ENCODE measurements at regions not wholly inside any gene's neighbourhood (a gene's known extent, or its start where the extent isn't known, plus 50 kb on each side); places are given as distances from the start of the nearest gene placed in this dataset.

- DNase-seq (ENCODE audit: low read depth, low spot score): no peak
- Histone ChIP-seq H3K9me3 (ENCODE audit: control insufficient read depth, low read depth, low read length) (no peaks in the 10 kb centered on the region), H3K4me3 (ENCODE audit: control insufficient read depth in 2 of 3, extremely low read depth in 1 of 3, insufficient read depth in 2 of 3, low read depth in 1 of 3, low read length in 3 of 3) (no peak overlapping the region), H3K27ac (ENCODE audit: control insufficient read depth, insufficient read depth, low read length) (no peak overlapping the region), H3K79me2 (ENCODE audit: control insufficient read depth, insufficient read depth, low read length) (no peaks in the 10 kb centered on the region), H3K27me3 (ENCODE audit: control insufficient read depth, extremely low read depth, insufficient read depth, low read length) (no peaks in the 10 kb centered on the region), H3K9ac (ENCODE audit: control insufficient read depth, extremely low read depth, insufficient read depth, low read length) (no peak overlapping the region), H3K9me1 (ENCODE audit: control insufficient read depth, extremely low read depth, insufficient read depth, low read length) (no peaks in the 10 kb centered on the region), H3K36me3 (ENCODE audit: control insufficient read depth in 2 of 2, extremely low read depth in 1 of 2, insufficient read depth in 2 of 2, low read length in 2 of 2) (no peaks in the 10 kb centered on the region), H3K4me1 (ENCODE audit: control insufficient read depth, extremely low read depth, insufficient read depth, low read length) (no peaks in the 10 kb centered on the region), H4K20me1 (ENCODE audit: control insufficient read depth, extremely low read depth, insufficient read depth, low read length) (no peaks in the 10 kb centered on the region), H2AFZ (ENCODE audit: control insufficient read depth, low read length) (peak overlapping the region; percentile 5), H3K4me2 (ENCODE audit: control insufficient read depth, extremely low read depth, insufficient read depth, low read depth, low read length) (no peak overlapping the region)
- dilution Hi-C loops (cut with MboI; ENCODE audit: extremely low pct_ligation_motif_present, low sequenced_read_pairs): no loop called here
- TF ChIP-seq CTCF (optimal IDR thresholded peaks at IDR 0.05 in 1 of 3, IDR thresholded peaks at IDR 0.05 in 1 of 3, conservative IDR thresholded peaks at IDR 0.05 in 1 of 3; ENCODE audit: extremely low read depth in 1 of 3, insufficient read depth in 2 of 3, low read length in 3 of 3): no peak
- TF ChIP-seq EZH2 (IDR thresholded peaks at IDR 0.05; ENCODE audit: low read length): no peak
- FAIRE-seq: no peak
Observed at GRCh38 chr4:81606801-81607501, 135.2 kb upstream of the RASGEF1B start.

GRCh38 chr4:81606166-81606565 is 134.5 kb upstream of the RASGEF1B start:
- no peaks in the 10 kb centered on the region for H4K20me1 ChIP-seq (ENCODE audit: control insufficient read depth, extremely low read depth, insufficient read depth, low read length)
- H3K9me1 ChIP-seq (ENCODE audit: control insufficient read depth, extremely low read depth, insufficient read depth, low read length): no peaks in the 10 kb centered on the region
- dilution Hi-C loops (cut with MboI; ENCODE audit: extremely low pct_ligation_motif_present, low sequenced_read_pairs): no loop called here
- no peaks in the 10 kb centered on the region for H3K4me1 ChIP-seq (ENCODE audit: control insufficient read depth, extremely low read depth, insufficient read depth, low read length)
- H3K27ac ChIP-seq (ENCODE audit: control insufficient read depth, insufficient read depth, low read length): no peak overlapping the region
- H2AFZ ChIP-seq (ENCODE audit: control insufficient read depth, low read length): no peak overlapping the region
- H3K9ac ChIP-seq (ENCODE audit: control insufficient read depth, extremely low read depth, insufficient read depth, low read length): no peak overlapping the region
- H3K4me2 ChIP-seq (ENCODE audit: control insufficient read depth, extremely low read depth, insufficient read depth, low read depth, low read length): no peak overlapping the region
- no peaks in the 10 kb centered on the region for H3K9me3 ChIP-seq (ENCODE audit: control insufficient read depth, low read depth, low read length)
- no peak for TF ChIP-seq EZH2 (IDR thresholded peaks at IDR 0.05; ENCODE audit: low read length)
- TF ChIP-seq CTCF (optimal IDR thresholded peaks at IDR 0.05 in 1 of 3, IDR thresholded peaks at IDR 0.05 in 1 of 3, conservative IDR thresholded peaks at IDR 0.05 in 1 of 3; ENCODE audit: extremely low read depth in 1 of 3, insufficient read depth in 2 of 3, low read length in 3 of 3): no peak
- H3K4me3 ChIP-seq (ENCODE audit: control insufficient read depth in 2 of 3, extremely low read depth in 1 of 3, insufficient read depth in 2 of 3, low read depth in 1 of 3, low read length in 3 of 3): no peak overlapping the region
- no peak for FAIRE-seq
- no peaks in the 10 kb centered on the region for H3K27me3 ChIP-seq (ENCODE audit: control insufficient read depth, extremely low read depth, insufficient read depth, low read length)
- no peak for DNase-seq (ENCODE audit: low read depth, low spot score)
- H3K36me3 ChIP-seq (ENCODE audit: control insufficient read depth in 2 of 2, extremely low read depth in 1 of 2, insufficient read depth in 2 of 2, low read length in 2 of 2): no peaks in the 10 kb centered on the region
- H3K79me2 ChIP-seq (ENCODE audit: control insufficient read depth, insufficient read depth, low read length): no peaks in the 10 kb centered on the region

Data from keratinocyte (primary cell).